HG03565 (cell line): ENCODE measurements at regions not wholly inside any gene's neighbourhood (a gene's known extent, or its start where the extent isn't known, plus 50 kb on each side); places are given as distances from the start of the nearest gene placed in this dataset.
"Not testable (repeated sequence)": the region's sequence is repeated elsewhere in the genome, so short reads cannot be mapped to it uniquely, and the experiment has no call there.

Source experiments
- ATAC-seq: cut with Tn5 transposase; IDR thresholded peaks from one replicate; pipeline ENCODE4 v1.9.1; 2021; ENCODE audit warnings: mild to moderate bottlenecking, moderate library complexity; ENCODE audit not compliant: unreplicated experiment

DNA sequence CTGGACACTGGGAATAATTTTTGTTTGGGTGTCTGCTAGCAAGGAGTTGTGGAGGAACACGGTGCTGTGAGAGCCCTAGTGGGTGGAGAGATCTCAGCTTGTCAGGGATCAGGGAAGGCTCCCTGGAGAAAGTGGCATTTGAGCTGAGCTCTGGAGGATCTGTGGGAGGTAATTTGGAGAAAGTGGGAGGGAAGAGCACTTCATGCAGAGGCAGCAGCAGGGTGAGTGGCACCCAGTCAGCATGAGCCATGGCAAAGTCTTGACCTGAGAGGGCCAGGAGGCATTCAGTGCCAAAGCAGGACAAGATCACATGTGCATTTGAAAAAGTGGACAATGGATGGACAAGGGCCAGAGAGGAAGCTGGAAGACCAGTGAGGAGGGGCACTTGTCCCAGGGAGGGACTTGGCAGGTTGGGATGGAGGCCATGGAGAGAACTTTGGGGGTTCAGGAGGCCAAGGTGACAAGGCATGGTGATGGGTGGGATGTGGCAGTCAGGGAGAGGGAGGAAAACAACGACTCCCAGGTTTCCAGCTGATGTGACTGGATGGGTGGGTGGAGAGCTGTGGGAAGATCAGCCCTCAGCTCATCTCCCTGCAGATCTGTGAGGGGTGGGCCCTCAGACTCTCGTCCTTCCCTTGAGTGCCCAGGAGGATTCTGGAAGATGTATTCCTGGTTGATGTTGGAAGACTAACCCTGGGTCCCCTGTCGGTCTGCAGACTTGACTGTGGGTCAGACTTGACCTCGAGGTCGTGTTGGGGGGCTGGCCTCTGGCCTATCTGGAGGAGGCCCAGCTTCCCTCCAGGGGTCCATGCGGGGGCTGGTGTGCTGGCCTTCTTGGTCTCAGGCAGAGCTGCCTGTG, 68.9 kb upstream of the PITX1 start:
- no peak for ATAC-seq

DNA sequence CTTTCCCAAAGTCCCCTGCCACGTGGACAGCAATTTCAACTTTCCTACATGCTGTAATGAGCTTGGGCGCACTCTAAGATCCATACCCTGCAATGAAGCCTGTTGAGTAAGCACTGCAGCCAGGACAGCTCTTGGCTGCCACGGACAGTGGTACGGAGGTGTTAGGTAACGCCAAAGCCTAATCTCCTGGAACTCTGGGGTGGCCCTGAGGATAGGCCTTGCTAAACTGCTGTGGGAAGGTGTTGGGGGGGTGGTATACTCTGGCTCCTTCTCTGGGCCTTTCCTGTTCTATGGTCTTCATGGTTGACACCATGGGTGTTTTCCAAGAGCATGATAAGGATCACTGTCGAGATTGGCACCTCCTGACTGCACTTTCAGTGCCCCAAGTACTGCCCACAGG, 66.4 kb upstream of the PITX1 start:
- ATAC-seq, result no peak

DNA sequence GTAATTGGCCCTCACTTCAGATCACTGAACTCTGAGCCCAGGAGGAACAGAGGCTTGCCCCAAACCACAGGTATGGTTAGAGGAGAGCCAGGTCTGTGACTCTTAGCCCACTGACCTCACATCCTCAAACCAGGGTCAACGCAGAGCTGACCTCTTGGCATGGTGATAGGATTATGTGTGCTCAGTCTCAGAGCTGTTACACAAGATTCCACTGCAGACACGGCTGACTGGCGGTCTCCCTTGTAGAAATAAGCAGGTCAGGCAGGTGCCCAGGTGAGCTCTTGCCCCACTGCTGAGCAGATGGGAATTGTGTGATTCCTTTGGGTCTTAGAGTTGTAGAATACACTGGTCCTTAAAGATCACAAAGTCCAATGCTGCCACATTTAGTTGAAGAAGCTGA, 66.0 kb upstream of the PITX1 start:
- no peak for ATAC-seq

DNA sequence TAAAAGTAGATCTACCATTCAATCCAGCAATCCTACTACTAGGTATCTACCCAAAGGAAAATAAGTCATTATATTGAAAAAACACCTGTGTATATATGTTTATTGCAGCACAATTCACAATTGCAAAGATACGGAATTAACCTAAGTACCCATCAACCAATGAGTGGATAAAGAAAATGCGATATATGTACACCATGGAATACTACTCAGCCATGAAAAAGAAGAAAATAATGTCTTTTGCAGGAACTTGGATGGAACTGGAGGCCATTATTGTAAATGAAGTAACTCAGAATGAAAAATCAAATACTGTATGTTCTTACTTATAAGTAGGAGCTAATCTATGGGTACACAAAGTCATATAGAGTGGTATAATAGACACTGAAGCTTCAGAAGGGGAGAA, 63.4 kb upstream of the PITX1 start:
- no peak for ATAC-seq

DNA sequence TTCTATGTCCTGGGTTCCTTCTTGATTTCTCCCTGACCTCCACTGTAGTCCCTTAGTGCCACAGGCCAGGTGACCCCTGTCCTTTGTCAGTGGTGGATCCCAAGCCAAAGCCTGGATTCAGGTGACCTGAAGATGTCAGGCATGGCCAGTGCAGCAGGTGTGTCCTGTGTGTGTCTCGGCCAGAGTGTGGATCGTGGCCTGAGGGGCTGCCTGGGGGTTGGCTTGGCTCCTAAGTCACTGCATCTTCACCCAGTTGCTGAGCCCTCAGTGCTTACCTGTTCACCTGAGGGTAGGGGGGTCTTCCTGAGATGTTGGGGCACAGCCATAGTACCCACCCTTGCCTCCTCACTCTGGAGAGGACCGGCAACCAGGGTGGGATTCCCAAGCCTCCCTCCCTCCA, 61.8 kb upstream of the PITX1 start:
- no peak for ATAC-seq

DNA sequence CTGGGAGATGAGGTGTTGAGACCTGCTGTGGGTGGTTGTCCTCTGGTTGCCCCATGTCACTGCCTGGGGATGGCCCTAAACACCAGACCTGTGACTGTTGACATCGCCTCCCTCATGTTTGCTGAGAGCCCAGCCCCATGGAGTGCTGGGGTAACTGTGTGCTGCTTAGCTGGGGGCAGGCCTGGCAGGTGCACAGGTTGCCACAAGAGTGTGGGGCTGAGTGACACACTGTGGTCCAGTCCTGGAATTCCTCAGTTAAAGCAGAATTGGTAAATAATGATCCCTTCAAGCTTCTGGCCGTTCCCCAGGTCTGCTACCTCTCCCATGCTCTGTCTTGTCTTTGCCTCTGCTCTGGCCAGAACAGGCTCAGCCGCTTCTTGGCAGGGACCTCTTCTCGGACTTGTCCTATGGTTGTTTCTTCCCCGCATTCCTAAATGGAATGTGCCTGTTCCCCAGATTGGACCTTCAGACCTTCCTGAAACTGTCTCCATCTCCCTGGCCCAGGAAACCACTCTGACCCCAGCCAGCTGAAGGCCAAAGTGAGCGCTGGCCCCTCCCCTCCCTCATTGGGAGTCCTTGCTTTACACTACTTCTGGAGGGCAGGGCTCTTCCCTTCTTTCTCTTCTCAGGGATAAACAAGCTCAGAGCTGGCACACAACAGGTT, 61.2 kb upstream of the PITX1 start:
- no peak for ATAC-seq

DNA sequence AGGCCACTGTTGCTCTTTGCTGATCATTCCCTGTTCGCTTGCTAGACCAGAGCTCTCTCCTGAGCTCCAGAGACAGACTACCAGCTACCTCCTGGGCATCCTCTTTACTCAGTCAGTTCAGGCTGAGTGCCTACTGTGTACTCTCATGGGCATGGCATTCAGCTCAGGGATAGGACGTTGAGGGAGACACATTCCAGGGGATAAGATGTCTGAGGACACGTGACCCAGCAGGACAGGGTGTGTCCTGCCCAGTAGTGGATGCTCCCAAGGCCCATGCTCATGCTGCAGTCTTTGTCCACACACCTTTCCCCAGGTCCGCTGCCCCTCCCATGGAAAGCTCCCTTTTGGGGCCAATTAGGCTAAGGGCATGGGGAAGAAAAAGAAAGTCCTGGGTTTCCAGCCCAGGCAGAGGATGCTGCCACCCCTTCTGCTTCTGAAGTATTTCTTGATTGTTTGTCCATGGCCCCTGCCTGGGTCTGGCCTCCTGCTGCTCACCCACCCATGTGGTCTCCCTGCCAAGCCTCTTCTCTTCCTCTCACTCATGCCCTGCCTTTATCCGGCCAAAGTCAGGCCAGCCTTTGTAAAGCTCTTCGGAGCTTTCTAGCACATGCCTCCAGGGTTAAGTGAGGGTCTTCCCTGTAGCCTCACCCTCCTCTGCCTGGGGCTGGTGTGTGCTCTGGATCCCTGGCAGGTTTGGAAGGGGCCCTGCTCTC, 60.5 kb upstream of the PITX1 start:
- ATAC-seq, result no peak

DNA sequence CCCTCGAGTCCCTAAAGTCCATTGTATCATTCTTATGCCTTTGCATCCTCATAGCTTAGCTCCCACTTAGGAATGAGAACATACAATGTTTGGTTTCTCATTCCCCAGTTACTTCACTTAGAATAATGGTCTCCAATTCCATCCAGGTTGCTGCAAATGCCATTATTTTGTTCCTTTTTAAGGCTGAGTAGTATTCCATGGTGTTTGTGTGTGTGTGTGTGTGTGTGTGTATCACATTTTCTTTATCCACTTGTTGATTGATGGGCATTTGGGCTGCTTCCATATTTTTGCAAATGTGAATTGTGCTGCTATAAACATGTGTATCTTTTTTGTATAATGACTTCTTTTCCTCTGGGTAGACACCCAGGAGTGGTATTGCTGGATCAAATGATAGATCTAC, 59.5 kb upstream of the PITX1 start:
- not testable (repeated sequence) for ATAC-seq

DNA sequence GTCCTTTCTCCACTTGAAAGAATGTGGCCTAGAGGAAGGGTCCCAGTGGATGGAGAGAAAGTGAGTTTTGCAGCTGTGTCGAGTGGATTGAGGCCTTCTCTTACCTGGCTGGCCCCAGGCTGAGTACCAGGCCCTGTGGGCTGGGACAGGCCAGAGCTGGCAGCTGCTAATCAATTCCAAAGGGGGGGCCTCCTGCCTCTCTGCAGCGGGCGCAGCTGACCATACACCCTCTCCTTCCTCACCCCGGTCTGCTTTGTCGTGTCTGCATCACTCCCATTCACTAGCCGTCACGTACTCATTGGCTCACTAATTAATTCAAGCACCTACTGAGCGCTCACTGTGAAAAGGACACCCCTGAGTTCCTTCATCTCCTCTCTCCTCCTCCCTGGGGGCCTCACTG, 58.4 kb upstream of the PITX1 start:
- no peak for ATAC-seq

DNA sequence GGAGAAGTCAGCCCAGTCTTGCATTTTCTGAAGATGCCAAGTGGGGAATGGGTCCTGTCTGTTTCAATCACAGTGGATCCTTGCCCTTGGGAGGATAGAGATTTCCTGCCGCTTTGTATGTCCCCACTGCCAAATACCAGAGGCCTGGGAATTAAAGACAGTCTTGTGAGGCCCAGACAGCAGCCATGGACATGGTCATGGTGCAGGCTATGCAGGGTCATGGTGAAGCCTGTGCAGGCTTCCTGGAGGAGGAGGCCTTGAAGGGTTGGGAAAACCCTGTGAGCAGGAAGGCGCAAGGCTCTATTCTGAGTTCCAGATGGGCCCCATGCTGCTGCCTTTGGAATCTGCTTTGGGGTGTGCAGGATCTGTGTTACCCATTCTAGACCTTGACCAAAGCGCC, 57.3 kb upstream of the PITX1 start:
- no peak for ATAC-seq

DNA sequence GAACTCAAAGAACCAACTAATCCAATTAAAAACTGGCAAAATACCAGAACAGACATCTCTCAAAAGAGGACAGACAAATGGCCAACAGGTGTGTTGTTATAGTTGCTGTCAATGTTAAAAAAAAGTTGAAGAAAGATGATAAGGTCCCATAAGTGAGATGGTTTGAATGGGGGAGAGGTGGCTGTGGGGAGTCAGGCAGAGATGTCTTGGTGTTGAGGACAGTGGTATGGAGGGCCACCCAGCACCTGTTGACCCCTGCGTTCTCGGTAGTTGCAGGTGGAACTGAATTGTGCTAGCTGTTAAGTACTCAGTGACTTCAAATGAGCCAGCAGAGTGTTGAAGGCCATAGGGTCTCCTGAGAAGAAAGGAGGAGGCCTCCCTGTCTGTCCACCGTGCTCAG, 55.9 kb upstream of the PITX1 start:
- ATAC-seq, result no peak

DNA sequence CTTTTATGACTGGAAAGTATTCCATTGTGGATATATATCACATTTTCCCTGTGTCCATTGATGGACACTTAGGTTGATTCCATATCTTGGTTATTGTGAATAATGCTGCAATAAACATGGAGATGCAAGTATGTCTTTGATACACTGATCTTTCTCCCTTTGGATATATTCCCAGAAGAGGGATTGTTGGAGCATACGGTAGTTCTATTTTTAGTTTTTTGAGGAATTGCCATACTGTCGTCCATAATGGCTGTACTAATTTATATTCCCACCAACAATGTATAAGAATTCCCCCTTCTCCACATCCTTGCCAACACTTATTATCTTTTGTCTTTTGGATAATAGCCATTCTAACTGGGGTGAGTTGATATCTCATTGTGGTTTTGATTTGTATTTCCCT, 54.9 kb upstream of the PITX1 start:
- no peak for ATAC-seq

DNA sequence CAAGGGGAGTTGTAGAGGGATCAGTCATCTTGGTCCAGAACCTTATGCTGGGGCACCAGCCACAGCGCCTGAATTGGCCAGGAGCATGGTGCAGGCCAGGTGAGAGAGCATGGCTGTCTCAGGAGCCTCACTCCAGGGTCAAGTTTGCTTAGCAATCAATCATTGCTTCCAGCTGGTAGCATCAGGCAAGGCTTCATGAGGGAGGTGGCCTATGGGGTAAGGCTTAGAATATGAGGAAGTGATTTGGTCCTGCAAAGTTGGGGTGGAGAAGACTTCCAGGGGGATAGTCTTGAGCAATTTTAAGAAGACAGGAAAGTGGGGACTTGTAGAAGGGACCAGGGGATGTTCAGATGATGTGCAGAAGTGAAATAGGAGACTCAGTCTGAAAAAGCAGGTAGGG, 53.9 kb upstream of the PITX1 start:
- no peak for ATAC-seq

DNA sequence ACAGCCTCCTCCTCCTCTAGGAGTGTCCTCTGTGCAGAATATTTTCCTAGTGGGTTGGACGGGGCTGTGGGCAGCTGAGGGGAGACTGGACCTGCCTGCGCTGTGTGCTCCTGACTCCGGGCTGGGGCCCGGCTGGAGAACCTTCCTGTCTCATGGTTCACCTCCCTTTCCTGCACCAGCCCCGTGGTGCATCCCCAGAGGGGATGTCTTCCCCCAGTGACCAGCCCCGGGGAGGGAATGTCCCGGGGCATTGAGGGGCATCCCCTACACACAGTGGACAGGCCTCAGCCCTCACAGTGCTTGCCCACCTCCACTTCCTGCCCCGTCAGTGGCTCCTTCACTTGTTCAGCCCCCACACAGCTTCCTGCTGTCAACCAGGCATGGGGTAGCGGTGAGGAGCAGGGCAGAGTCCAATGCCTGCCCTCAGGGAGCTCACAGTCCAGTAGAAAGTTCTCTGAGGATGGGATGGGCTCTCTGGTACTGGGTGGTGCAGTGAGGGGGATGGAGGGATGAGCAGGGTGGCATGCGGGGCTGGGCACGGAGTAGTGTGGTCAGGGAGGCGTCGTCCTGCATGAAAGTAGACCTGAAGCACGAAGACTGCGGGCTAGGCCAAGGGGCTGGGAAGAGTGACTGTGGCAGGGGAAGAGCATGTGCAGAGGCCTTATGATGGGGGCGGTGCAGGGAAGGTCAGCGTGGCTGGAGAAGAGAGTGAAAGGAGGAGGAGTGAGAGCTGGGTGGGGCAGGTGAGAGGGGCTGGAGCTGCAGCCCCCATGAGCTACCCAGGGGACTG, 52.1 kb upstream of the PITX1 start:
- ATAC-seq, result no peak

DNA sequence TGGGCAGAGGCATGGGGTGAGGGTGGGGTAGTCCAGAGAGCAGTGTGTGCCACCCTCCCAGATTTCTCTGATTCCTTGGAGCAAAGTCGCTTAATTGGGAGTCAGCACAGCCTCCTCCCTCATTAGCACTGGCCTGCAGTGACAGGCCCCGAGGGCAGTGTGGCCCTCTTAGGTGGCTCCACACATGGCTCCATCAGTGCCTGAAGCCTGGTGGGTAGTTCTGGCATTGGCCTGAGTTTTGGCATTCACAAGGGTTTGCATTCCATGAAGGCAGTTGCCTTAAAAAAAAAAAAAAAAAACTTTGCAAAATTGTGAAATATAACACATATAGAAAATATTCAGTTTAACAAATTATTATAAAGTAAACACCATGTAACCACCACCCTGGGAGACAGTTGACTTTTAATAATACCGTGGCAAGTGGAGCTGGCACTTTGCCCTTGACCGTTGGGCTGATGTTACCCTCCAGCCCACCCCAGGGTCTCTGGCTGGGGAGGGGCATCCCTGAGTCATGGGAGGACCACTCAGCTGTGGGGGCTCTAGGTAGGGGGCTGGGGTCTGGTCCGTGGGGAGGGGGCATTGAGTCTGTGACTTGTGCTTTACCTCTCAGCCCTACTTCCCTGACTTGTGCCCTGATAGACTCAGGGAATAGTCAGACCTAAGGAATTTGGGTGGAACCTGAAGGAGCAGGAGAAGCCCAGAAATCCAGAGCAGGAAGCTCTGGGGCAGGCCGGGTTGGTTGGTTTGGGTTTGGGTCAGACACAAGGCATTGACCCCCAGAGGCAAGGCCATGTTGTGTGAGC, 51.3 kb upstream of the PITX1 start:
- no peak for ATAC-seq
